A172 (cell line): ENCODE measurements at regions not wholly inside any gene's neighbourhood (a gene's known extent, or its start where the extent isn't known, plus 50 kb on each side); places are given as distances from the start of the nearest gene placed in this dataset.

ENCODE experiments used
- DNase-seq: peaks from one replicate; pipeline ENCODE4 v3.0.0-alpha.2; 2015; ENCODE audit warnings: low spot score

GRCh38 chr10:4775808-4776207, 50.2 kb upstream of the AKR1E2 start:
- DNase-seq = peak; percentile 65

GRCh38 chr10:4772202-4772570, 53.8 kb upstream of the AKR1E2 start:
- peak; percentile 33 for DNase-seq

- peak; percentile 83 for DNase-seq
These were observed 54.3 kb upstream of the AKR1E2 start for GRCh38 chr10:4771554-4772201.

- DNase-seq = peak; percentile 97
These were observed 55.0 kb upstream of the AKR1E2 start for GRCh38 chr10:4770801-4771553.

GRCh38 chr10:4768416-4768815, 57.6 kb upstream of the AKR1E2 start:
- no peak for DNase-seq

- peak; percentile 64 for DNase-seq
These were observed 58.8 kb upstream of the AKR1E2 start for GRCh38 chr10:4767033-4767814.

- DNase-seq = no peak
These were observed 59.6 kb upstream of the AKR1E2 start for GRCh38 chr10:4766454-4766853.

GRCh38 chr10:4765428-4765827, 60.6 kb upstream of the AKR1E2 start:
- no peak for DNase-seq

GRCh38 chr10:4763960-4764428, 62.0 kb upstream of the AKR1E2 start:
- peak; percentile 79 for DNase-seq

GRCh38 chr10:4763513-4763912, 62.5 kb upstream of the AKR1E2 start:
- no peak for DNase-seq

GRCh38 chr10:4758256-4758655, 67.8 kb upstream of the AKR1E2 start:
- no peak for DNase-seq

GRCh38 chr10:4755286-4755989, 70.6 kb upstream of the AKR1E2 start:
- DNase-seq = no peak

- DNase-seq = no peak
These were observed 71.9 kb upstream of the AKR1E2 start for GRCh38 chr10:4754143-4754542.

GRCh38 chr10:4751211-4751610, 74.8 kb upstream of the AKR1E2 start:
- DNase-seq = no peak

- no peak for DNase-seq
These were observed 76.8 kb upstream of the AKR1E2 start for GRCh38 chr10:4749271-4749574.

GRCh38 chr10:4748491-4749270, 77.3 kb upstream of the AKR1E2 start:
- DNase-seq = no peak

- no peak for DNase-seq
These were observed 83.8 kb upstream of the AKR1E2 start for GRCh38 chr10:4742217-4742616.

- no peak for DNase-seq
These were observed 85.5 kb upstream of the AKR1E2 start for GRCh38 chr10:4740471-4740870.

- DNase-seq = no peak
These were observed 89.4 kb upstream of the AKR1E2 start for GRCh38 chr10:4736608-4737007.

- DNase-seq = no peak
These were observed 89.8 kb upstream of the AKR1E2 start for GRCh38 chr10:4736183-4736582.

- DNase-seq = no peak
These were observed 92.2 kb upstream of the AKR1E2 start for GRCh38 chr10:4733843-4734224.
